H1 (cell line): ENCODE measurements at regions not wholly inside any gene's neighbourhood (a gene's known extent, or its start where the extent isn't known, plus 50 kb on each side); places are given as distances from the start of the nearest gene placed in this dataset.

Source experiments
- CTCF ChIA-PET: fragments of 300-600 bp; sonication (Branson Sonifier 250); formaldehyde crosslinking; loops from one replicate; lab custom pipeline; 2021; ENCODE audit not compliant: partially characterized antibody; lab: Charles Lee
- POLR2A ChIA-PET: fragments of 300-600 bp; sonication (Branson Sonifier 250); formaldehyde crosslinking; loops from one replicate; lab custom pipeline; 2021; ENCODE audit warnings: inconsistent platforms; ENCODE audit not compliant: partially characterized antibody; lab: Charles Lee
- DNase-seq, 2 experiments: peaks; one replicate each; pipeline versions ENCODE4 v3.0.0 to v3.0.0-alpha.2; 2010 to 2022; ENCODE audit warnings: low spot score in 2 of 2, low read depth in 1 of 2, mixed read lengths in 1 of 2
- FAIRE-seq: peaks from 2 replicates; lab custom pipeline; 2011; peaks lifted over from hg19 to GRCh38; lab: Jason Lieb, UNC
- H2AFZ ChIP-seq: 2 replicates; pipeline ENCODE4 v1.8.1; 2012; ENCODE audit warnings: low read length, inconsistent platforms
- H2AK5ac ChIP-seq: 2 replicates; pipeline ENCODE4 v1.6.1; 2013; ENCODE audit warnings: low read depth, low read length
- H2BK120ac ChIP-seq: replicated peaks from 2 replicates; pipeline ENCODE3; 2013; ENCODE audit warnings: low read depth, low read length, inconsistent platforms
- H2BK12ac ChIP-seq: 2 replicates; pipeline ENCODE4 v1.6.1; 2013; ENCODE audit warnings: low read depth, low read length
- H2BK15ac ChIP-seq: 2 replicates; pipeline ENCODE4 v1.6.1; 2013; ENCODE audit warnings: low read length
- H2BK20ac ChIP-seq: 2 replicates; pipeline ENCODE4 v1.6.1; 2013; ENCODE audit warnings: low read length
- H2BK5ac ChIP-seq: 2 replicates; pipeline ENCODE4 v1.6.1; 2013; ENCODE audit warnings: low read depth, low read length
- H3K14ac ChIP-seq: 2 replicates; pipeline ENCODE4 v1.6.1; 2013; ENCODE audit warnings: inconsistent platforms; ENCODE audit not compliant: insufficient read length
- H3K18ac ChIP-seq: 2 replicates; pipeline ENCODE4 v1.6.1; 2013; ENCODE audit warnings: low read length; ENCODE audit errors: extremely low read depth
- H3K23ac ChIP-seq: 2 replicates; pipeline ENCODE4 v1.6.1; 2013; ENCODE audit warnings: inconsistent platforms; ENCODE audit not compliant: insufficient read length
- H3K23me2 ChIP-seq: 2 replicates; pipeline ENCODE4 v1.6.1; 2013; ENCODE audit warnings: low read depth, low read length
- H3K27ac ChIP-seq: 2 replicates; pipeline ENCODE4 v1.6.1; 2011; ENCODE audit warnings: low read depth, low read length, inconsistent platforms
- H3K27me3 ChIP-seq, 4 experiments: replicated peaks in 1 of 4; 1 replicate in 1 of 4; 2 replicates in 3 of 4; pipeline versions ENCODE4 v1.6.1 to v1.8.1; 2011 to 2013; ENCODE audit warnings: low read length in 3 of 4, mild to moderate bottlenecking in 3 of 4, inconsistent platforms in 2 of 4, mixed read lengths in 2 of 4, moderate library complexity in 1 of 4; ENCODE audit not compliant: control insufficient read depth in 3 of 4, insufficient read depth in 3 of 4; ENCODE audit errors: extremely low read depth in 1 of 4
- H3K36me3 ChIP-seq, 4 experiments: 2 replicates each; pipeline versions ENCODE4 v1.6.1 to v1.8.1; 2011 to 2013; ENCODE audit warnings: mild to moderate bottlenecking in 4 of 4, low read length in 3 of 4, moderate library complexity in 2 of 4, control low read depth in 1 of 4, inconsistent platforms in 1 of 4; ENCODE audit not compliant: insufficient read depth in 4 of 4, control insufficient read depth in 2 of 4
- H3K4ac ChIP-seq: replicated peaks from 2 replicates; pipeline ENCODE3; 2013; ENCODE audit warnings: low read length, low read depth, mixed read lengths, inconsistent platforms; ENCODE audit not compliant: insufficient read length
- H3K4me1 ChIP-seq, 4 experiments: replicated peaks in 1 of 4; 1 replicate in 1 of 4; 2 replicates in 3 of 4; pipeline versions ENCODE4 v1.6.1 to v1.8.1; 2011 to 2013; ENCODE audit warnings: low read length in 3 of 4, inconsistent platforms in 2 of 4, mixed read lengths in 1 of 4; ENCODE audit not compliant: insufficient read depth in 4 of 4, control insufficient read depth in 3 of 4
- H3K4me2 ChIP-seq, 2 experiments: 2 replicates each; pipeline versions ENCODE4 v1.6.1 to v1.8.1; 2011 to 2013; ENCODE audit warnings: low read depth in 2 of 2, low read length in 2 of 2, control low read depth in 1 of 2, inconsistent platforms in 1 of 2, mild to moderate bottlenecking in 1 of 2; ENCODE audit not compliant: insufficient read depth in 1 of 2
- H3K4me3 ChIP-seq, 4 experiments: fragments of 200-600, 300-600 bp in 1 of 4; sonication (generic), shearing (Covaris generic), sonication (Bioruptor Twin) in 1 of 4; 2 replicates each; pipeline versions ENCODE4 v1.5.1 to v1.8.1; 2011 to 2016; ENCODE audit warnings: low read length in 4 of 4, low read depth in 3 of 4, control low read depth in 2 of 4, inconsistent platforms in 2 of 4, mild to moderate bottlenecking in 2 of 4, mixed read lengths in 1 of 4, moderate library complexity in 1 of 4; ENCODE audit not compliant: insufficient read depth in 2 of 4; ENCODE audit errors: extremely low read depth in 1 of 4
- H3K56ac ChIP-seq: replicated peaks from 2 replicates; pipeline ENCODE3; 2013; ENCODE audit warnings: low read depth, mild to moderate bottlenecking, mixed read lengths, low read length, inconsistent platforms; ENCODE audit not compliant: insufficient read length
- H3K79me1 ChIP-seq: 2 replicates; pipeline ENCODE4 v1.6.1; 2013; ENCODE audit warnings: low read depth, low read length, control low read depth
- H3K79me2 ChIP-seq, 2 experiments: 2 replicates each; pipeline versions ENCODE4 v1.6.1 to v1.8.1; 2012 to 2013; ENCODE audit warnings: low read length in 2 of 2, mild to moderate bottlenecking in 2 of 2, inconsistent platforms in 1 of 2; ENCODE audit not compliant: insufficient read depth in 2 of 2, control insufficient read depth in 1 of 2
- H3K9ac ChIP-seq, 4 experiments: replicated peaks in 1 of 4; 1 replicate in 1 of 4; 2 replicates in 3 of 4; pipeline versions ENCODE4 v1.6.1 to v1.8.1; 2011 to 2013; ENCODE audit warnings: low read depth in 3 of 4, low read length in 3 of 4, control low read depth in 2 of 4, mild to moderate bottlenecking in 2 of 4, moderate library complexity in 2 of 4, inconsistent platforms in 1 of 4; ENCODE audit errors: extremely low read depth in 1 of 4
- H3K9me3 ChIP-seq, 2 experiments: 2 replicates each; pipeline versions ENCODE4 v1.6.1 to v1.8.1; 2012 to 2013; ENCODE audit warnings: mild to moderate bottlenecking in 2 of 2, moderate library complexity in 2 of 2, control low read depth in 1 of 2, inconsistent platforms in 1 of 2, low read depth in 1 of 2, low read length in 1 of 2, mixed read lengths in 1 of 2; ENCODE audit not compliant: insufficient read depth in 2 of 2
- H4K20me1 ChIP-seq, 2 experiments: replicated peaks in 1 of 2; 2 replicates each; pipeline versions ENCODE3 to v1.8.1; 2011 to 2013; ENCODE audit warnings: inconsistent platforms in 2 of 2, low read length in 2 of 2, mild to moderate bottlenecking in 1 of 2; ENCODE audit not compliant: insufficient read depth in 2 of 2, control insufficient read depth in 1 of 2
- H4K5ac ChIP-seq: 2 replicates; pipeline ENCODE4 v1.6.1; 2013; ENCODE audit warnings: low read length, low read depth, mixed read lengths, inconsistent platforms; ENCODE audit not compliant: insufficient read length
- H4K8ac ChIP-seq: 2 replicates; pipeline ENCODE4 v1.8.0; 2013; ENCODE audit warnings: mild to moderate bottlenecking, moderate library complexity, low read length, inconsistent platforms; ENCODE audit not compliant: insufficient read depth; ENCODE audit errors: extremely low read depth
- H4K91ac ChIP-seq: replicated peaks from 2 replicates; pipeline ENCODE3; 2013; ENCODE audit warnings: low read length, mixed read lengths, inconsistent platforms; ENCODE audit not compliant: insufficient read length
- EP300 ChIP-seq, 2 experiments: IDR thresholded peaks; 1 replicate in 1 of 2; 2 replicates in 1 of 2; pipeline ENCODE4 v1.6.1; 2011 to 2012; ENCODE audit warnings: low read depth in 2 of 2, low read length in 2 of 2, mild to moderate bottlenecking in 2 of 2, borderline replicate concordance in 1 of 2, inconsistent platforms in 1 of 2, moderate library complexity in 1 of 2
- GTF2F1 ChIP-seq: IDR thresholded peaks from 2 replicates; pipeline ENCODE4 v1.6.1; 2012; ENCODE audit warnings: low read depth, low read length, improper control_type of control experiment, borderline replicate concordance
- WGBS, 2 experiments: shearing (Covaris generic) in 1 of 2; methylation state at CpG; one replicate each; pipeline versions ENCODE4 v1.1.6 to v1.1.7; 2013 to 2015; ENCODE audit warnings: low lambda C conversion rate in 2 of 2, mixed read lengths in 2 of 2, inconsistent platforms in 1 of 2, low coverage in 1 of 2, missing lambda C conversion rate in 1 of 2; ENCODE audit not compliant: insufficient replicate concordance in 2 of 2, insufficient coverage in 1 of 2, insufficient read length in 1 of 2; ENCODE audit errors: extremely low coverage in 1 of 2, missing lambda C conversion rate in 1 of 2; 5-methylcytosine and 5-hydroxymethylcytosine counted together

GRCh38 chr10:2427412-2427811, 639.9 kb upstream of the PFKP start:
- Histone ChIP-seq H3K9ac (no peak overlapping the region), H3K4me1 (no peaks in the 10 kb centered on the region), H3K4ac (no peak overlapping the region), H2BK15ac (no peak overlapping the region), H3K27ac (no peak overlapping the region), H3K27me3 (no peaks in the 10 kb centered on the region), H2BK20ac (no peak overlapping the region), H2BK5ac (no peak overlapping the region), H3K4me3 (no peak overlapping the region), H3K79me1 (no peaks in the 10 kb centered on the region), H3K36me3 (no peaks in the 10 kb centered on the region), H3K18ac (no peak overlapping the region), H2AFZ (no peak overlapping the region), H4K20me1 (no peaks in the 10 kb centered on the region), H4K8ac (no peak overlapping the region), H3K23ac (no peak overlapping the region), H4K91ac (no peak overlapping the region), H3K79me2 (no peaks in the 10 kb centered on the region), H3K14ac (no peak overlapping the region), H3K4me2 (no peak overlapping the region), H2AK5ac (no peak overlapping the region), H3K23me2 (no peaks in the 10 kb centered on the region), H2BK12ac (no peak overlapping the region), H2BK120ac (no peak overlapping the region), H4K5ac (no peak overlapping the region), H3K56ac (no peak overlapping the region), H3K9me3 (no peaks in the 10 kb centered on the region)
- 90% methylated on average over 2 of the region's 2 CpGs; no CpG with 5 or more reads in 1 of the 2 experiments for WGBS, 2 experiments
- FAIRE-seq = no peak
- ChIA-PET POLR2A (no interaction called here), CTCF (interaction anchor here (0.6 kb wide), 1 partner anchor 550 kb away, joined by 4 read pairs; no protein-coding TSS in a partner anchor)
- no peak for DNase-seq
- TF ChIP-seq EP300 (IDR thresholded peaks at IDR 0.05; ENCODE audit: borderline replicate concordance in 1 of 2, low read depth in 2 of 2, low read length in 2 of 2) (no peak), GTF2F1 (no peak)
